A673 (cell line): ENCODE measurements at regions not wholly inside any gene's neighbourhood (a gene's known extent, or its start where the extent isn't known, plus 50 kb on each side); places are given as distances from the start of the nearest gene placed in this dataset.

Experiments used
- BruUV-seq: library from RNA; stranded (reverse); fragments of 400-500 nt; replicated peaks from 2 replicates; lab custom pipeline; 2021; lab: Mats Ljungman, UMichigan
- CTCF ChIA-PET: fragments of 300-600 bp; sonication (Branson Sonifier 250); formaldehyde crosslinking; loops from one replicate; lab custom pipeline; 2022; ENCODE audit warnings: antibody characterized with exemption; lab: Charles Lee
- POLR2A ChIA-PET: fragments of 300-600 bp; sonication (Branson Sonifier 250); formaldehyde crosslinking; loops from one replicate; lab custom pipeline; 2022; ENCODE audit warnings: antibody characterized with exemption; ENCODE audit not compliant: low non-redundant PET; lab: Charles Lee
- DNase-seq: peaks from one replicate; pipeline ENCODE4 v3.0.0-alpha.2; 2015; ENCODE audit warnings: low spot score
- H3K27ac ChIP-seq: fragments of 200-600 bp; sonication (generic); 2 replicates; pipeline ENCODE4 v1.5.1; 2016; ENCODE audit warnings: mixed run types, low read depth, mild to moderate bottlenecking, mixed read lengths, antibody characterized with exemption, low read length; ENCODE audit not compliant: poor library complexity, severe bottlenecking
- H3K27me3 ChIP-seq: fragments of 200-600 bp; sonication (generic); replicated peaks from 2 replicates; pipeline ENCODE4 v1.6.1; 2017; ENCODE audit warnings: mixed run types, low read depth, mild to moderate bottlenecking, mixed read lengths, antibody characterized with exemption, low read length; ENCODE audit not compliant: insufficient read depth, poor library complexity
- H3K36me3 ChIP-seq: fragments of 200-600 bp; sonication (generic); 2 replicates; pipeline ENCODE4 v1.6.1; 2016; ENCODE audit warnings: mixed run types, mild to moderate bottlenecking, mixed read lengths, antibody characterized with exemption, low read length; ENCODE audit not compliant: insufficient read depth, poor library complexity, severe bottlenecking
- H3K4me1 ChIP-seq: fragments of 200-600 bp; sonication (generic); 2 replicates; pipeline ENCODE4 v1.6.1; 2017; ENCODE audit warnings: mixed run types, mild to moderate bottlenecking, mixed read lengths, antibody characterized with exemption, low read length; ENCODE audit not compliant: insufficient read depth, poor library complexity, severe bottlenecking
- H3K4me3 ChIP-seq: fragments of 200-600 bp; sonication (generic); 2 replicates; pipeline ENCODE4 v1.5.1; 2016; ENCODE audit warnings: low read depth, mixed run types, mild to moderate bottlenecking, mixed read lengths, low read length; ENCODE audit not compliant: poor library complexity, severe bottlenecking
- H3K9me3 ChIP-seq: fragments of 200-600 bp; sonication (generic); 2 replicates; pipeline ENCODE4 v1.6.1; 2016; ENCODE audit warnings: mixed run types, low read depth, mild to moderate bottlenecking, mixed read lengths, antibody characterized with exemption, low read length; ENCODE audit not compliant: poor library complexity, severe bottlenecking
- EZH2 ChIP-seq: fragments of 200-600 bp; sonication (generic); IDR thresholded peaks from 2 replicates; pipeline ENCODE4 v1.6.1; 2017; ENCODE audit warnings: borderline replicate concordance, low read depth, mild to moderate bottlenecking, mixed read lengths, antibody characterized with exemption, low read length; ENCODE audit not compliant: poor library complexity, severe bottlenecking
- intact Hi-C: fragments of 100-400 bp; cut with micrococcal nuclease; formaldehyde crosslinking; loops from one replicate; pipeline ENCODE4 v1.10.0; 2022; ENCODE audit not compliant: unreplicated experiment
- TF ChIP-seq, protein P1 (sequence below): fragments of 300-800, 200-600 bp; sonication (generic); conservative IDR thresholded peaks from 2 replicates; pipeline ENCODE4 v1.5.1; 2017; ENCODE audit warnings: low read depth, mild to moderate bottlenecking, antibody characterized with exemption, low read length, moderate library complexity, mixed read lengths

DNA sequence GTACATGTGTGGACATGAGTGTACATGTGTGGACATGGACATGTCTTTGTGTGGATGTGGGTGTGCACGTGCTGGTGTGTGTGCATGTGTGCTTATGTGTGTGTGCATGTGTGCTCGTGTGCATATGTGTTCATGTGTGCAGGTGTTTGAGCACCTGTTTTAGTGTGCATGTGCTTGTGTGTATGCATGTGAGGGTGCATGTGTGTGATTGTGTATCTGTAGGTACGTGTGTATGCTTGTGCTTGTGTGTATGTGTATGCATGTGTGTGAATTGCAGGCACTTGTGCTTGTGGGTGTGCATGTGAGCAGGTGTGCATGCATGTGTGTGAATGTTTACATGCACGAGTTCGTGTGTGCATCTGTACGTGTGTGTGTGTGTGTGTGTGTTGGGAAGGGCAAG lies 300.6 kb upstream of the EEF2KMT start:
- no peak overlapping the region for H3K27ac ChIP-seq
- POLR2A ChIA-PET, result no interaction called here
- CTCF ChIA-PET, result no interaction called here
- intact Hi-C loops, result no loop called here
- peaks cover 42% of the 10 kb centered on the region for H3K27me3 ChIP-seq
- BruUV-seq, result no TSS peak
- TF ChIP-seq, protein P1, sequence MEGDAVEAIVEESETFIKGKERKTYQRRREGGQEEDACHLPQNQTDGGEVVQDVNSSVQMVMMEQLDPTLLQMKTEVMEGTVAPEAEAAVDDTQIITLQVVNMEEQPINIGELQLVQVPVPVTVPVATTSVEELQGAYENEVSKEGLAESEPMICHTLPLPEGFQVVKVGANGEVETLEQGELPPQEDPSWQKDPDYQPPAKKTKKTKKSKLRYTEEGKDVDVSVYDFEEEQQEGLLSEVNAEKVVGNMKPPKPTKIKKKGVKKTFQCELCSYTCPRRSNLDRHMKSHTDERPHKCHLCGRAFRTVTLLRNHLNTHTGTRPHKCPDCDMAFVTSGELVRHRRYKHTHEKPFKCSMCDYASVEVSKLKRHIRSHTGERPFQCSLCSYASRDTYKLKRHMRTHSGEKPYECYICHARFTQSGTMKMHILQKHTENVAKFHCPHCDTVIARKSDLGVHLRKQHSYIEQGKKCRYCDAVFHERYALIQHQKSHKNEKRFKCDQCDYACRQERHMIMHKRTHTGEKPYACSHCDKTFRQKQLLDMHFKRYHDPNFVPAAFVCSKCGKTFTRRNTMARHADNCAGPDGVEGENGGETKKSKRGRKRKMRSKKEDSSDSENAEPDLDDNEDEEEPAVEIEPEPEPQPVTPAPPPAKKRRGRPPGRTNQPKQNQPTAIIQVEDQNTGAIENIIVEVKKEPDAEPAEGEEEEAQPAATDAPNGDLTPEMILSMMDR, result no peak
- TF ChIP-seq EZH2, result no peak
- no peaks in the 10 kb centered on the region for H3K36me3 ChIP-seq
- no peak overlapping the region for H3K4me3 ChIP-seq
- no peak for DNase-seq
- no peaks in the 10 kb centered on the region for H3K4me1 ChIP-seq
- no peaks in the 10 kb centered on the region for H3K9me3 ChIP-seq

DNA sequence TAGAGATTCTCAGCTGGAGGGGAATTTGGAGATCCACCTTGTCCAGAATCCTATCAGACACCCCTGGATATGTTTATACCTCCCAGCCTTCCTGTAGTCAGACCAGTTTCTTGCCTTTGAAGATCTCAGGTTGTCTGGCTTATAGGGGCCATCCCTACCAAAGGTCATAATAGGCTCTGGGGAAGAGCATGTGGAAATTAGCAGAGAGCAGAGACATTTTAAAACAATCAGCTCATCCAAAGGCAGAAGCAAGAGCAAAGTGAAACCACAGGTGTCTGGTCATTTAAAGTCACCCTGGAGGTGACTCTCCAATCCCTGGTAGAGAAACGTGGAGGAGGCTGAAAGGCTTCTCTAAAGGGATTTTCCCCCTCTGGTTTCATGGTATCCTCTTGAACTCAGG lies 299.3 kb upstream of the EEF2KMT start:
- no peak for DNase-seq
- TF ChIP-seq EZH2, result no peak
- TF ChIP-seq, protein P1, result no peak
- Histone ChIP-seq H3K27me3 (peaks cover 32% of the 10 kb centered on the region), H3K36me3 (no peaks in the 10 kb centered on the region), H3K4me1 (no peaks in the 10 kb centered on the region), H3K9me3 (no peaks in the 10 kb centered on the region), H3K4me3 (no peak overlapping the region), H3K27ac (no peak overlapping the region)
- ChIA-PET POLR2A (no interaction called here), CTCF (no interaction called here)
- no TSS peak for BruUV-seq
- intact Hi-C loops, result no loop called here

DNA sequence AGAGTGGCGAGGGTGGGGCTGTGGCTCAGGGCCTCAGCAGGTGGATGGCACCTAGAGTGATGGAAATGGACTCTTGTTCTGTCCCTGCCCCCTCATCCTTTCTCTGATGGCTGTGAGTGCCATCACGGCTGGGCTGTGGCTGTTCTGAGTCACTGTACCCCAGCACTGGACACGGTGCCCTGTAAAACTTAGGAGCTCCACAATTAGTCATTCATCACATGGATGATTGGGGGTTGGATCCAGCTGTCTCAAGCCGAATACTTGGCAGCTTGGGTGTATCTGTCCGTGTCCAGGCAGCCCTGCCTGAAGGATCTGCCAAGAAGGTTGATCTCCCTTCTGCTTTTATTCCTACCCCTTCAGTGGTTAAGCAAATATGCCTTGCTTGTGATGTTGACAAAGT lies 295.5 kb upstream of the EEF2KMT start:
- Histone ChIP-seq H3K9me3 (no peaks in the 10 kb centered on the region), H3K27ac (no peak overlapping the region), H3K4me3 (no peak overlapping the region), H3K36me3 (no peaks in the 10 kb centered on the region), H3K27me3 (peaks cover 13% of the 10 kb centered on the region), H3K4me1 (no peaks in the 10 kb centered on the region)
- TF ChIP-seq, protein P1, result no peak
- ChIA-PET CTCF (no interaction called here), POLR2A (no interaction called here)
- BruUV-seq, result no TSS peak
- intact Hi-C loops, result no loop called here
- no peak for DNase-seq
